ENCODE measurements at regions not wholly inside any gene's neighbourhood (a gene's known extent, or its start where the extent isn't known, plus 50 kb on each side); places are given as distances from the start of the nearest gene placed in this dataset.

DNA sequence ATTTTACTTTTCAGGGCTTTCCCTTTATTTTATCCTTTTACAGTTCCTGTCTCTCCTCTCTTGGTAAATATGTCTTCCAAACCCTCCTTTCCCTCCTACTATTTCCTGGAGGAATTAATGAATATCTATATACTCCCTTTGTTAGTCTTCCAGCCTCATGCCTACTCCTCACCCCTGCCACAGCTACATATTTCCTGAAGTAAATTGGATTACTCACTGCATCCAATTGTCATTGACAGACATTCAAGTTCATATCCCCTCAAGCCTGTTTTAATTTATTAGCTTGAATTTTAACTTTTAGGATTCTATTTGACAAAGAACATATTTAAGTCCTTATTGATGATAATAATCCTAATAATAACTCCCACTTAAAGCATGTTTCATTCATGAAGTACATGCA lies 314.5 kb downstream of the TMEM161B start:
- no peak for DNase-seq (ENCODE audit: low read depth)
- no peak for TF ChIP-seq EZH2 (IDR thresholded peaks at IDR 0.05; ENCODE audit: insufficient read depth, low read length)
- TF ChIP-seq, protein P1, sequence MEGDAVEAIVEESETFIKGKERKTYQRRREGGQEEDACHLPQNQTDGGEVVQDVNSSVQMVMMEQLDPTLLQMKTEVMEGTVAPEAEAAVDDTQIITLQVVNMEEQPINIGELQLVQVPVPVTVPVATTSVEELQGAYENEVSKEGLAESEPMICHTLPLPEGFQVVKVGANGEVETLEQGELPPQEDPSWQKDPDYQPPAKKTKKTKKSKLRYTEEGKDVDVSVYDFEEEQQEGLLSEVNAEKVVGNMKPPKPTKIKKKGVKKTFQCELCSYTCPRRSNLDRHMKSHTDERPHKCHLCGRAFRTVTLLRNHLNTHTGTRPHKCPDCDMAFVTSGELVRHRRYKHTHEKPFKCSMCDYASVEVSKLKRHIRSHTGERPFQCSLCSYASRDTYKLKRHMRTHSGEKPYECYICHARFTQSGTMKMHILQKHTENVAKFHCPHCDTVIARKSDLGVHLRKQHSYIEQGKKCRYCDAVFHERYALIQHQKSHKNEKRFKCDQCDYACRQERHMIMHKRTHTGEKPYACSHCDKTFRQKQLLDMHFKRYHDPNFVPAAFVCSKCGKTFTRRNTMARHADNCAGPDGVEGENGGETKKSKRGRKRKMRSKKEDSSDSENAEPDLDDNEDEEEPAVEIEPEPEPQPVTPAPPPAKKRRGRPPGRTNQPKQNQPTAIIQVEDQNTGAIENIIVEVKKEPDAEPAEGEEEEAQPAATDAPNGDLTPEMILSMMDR (IDR thresholded peaks at IDR 0.05; ENCODE audit: insufficient read depth, low read depth, low read length) = no peak
- Mint-ChIP-seq H3K4me3 (ENCODE audit: unreplicated experiment) (no peak overlapping the region), H3K27me3 (ENCODE audit: low read depth, unreplicated experiment) (no peaks in the 10 kb centered on the region), H3K9me3 (ENCODE audit: unreplicated experiment) (no peaks in the 10 kb centered on the region), H3K27ac (ENCODE audit: unreplicated experiment) (no peak overlapping the region), H3K36me3 (ENCODE audit: low read depth, unreplicated experiment) (no peaks in the 10 kb centered on the region), H3K4me1 (ENCODE audit: low read depth, unreplicated experiment) (no peaks in the 10 kb centered on the region)
- H3K4me3 ChIP-seq (ENCODE audit: insufficient read depth, low read depth, low read length) = no peak overlapping the region
- no peaks in the 10 kb centered on the region for H3K9me3 ChIP-seq (ENCODE audit: insufficient read depth, low read depth, low read length)
- H3K27ac ChIP-seq (ENCODE audit: low read depth, low read length) = no peak overlapping the region
- H3K27me3 ChIP-seq (ENCODE audit: insufficient read depth, low read length) = no peaks in the 10 kb centered on the region
- no peaks in the 10 kb centered on the region for H3K36me3 ChIP-seq (ENCODE audit: insufficient read depth, low read length)
- no peak overlapping the region for H3K9ac ChIP-seq (ENCODE audit: low read length)
- no peak overlapping the region for H3K4me2 ChIP-seq (ENCODE audit: low read length)
- no peaks in the 10 kb centered on the region for H4K20me1 ChIP-seq (ENCODE audit: insufficient read depth, low read length)
- no peaks in the 10 kb centered on the region for H3K4me1 ChIP-seq (ENCODE audit: insufficient read depth, low read length)
- no peak overlapping the region for H2AFZ ChIP-seq (ENCODE audit: low read depth, low read length)
- FAIRE-seq = no peak
- no peaks in the 10 kb centered on the region for H3K79me2 ChIP-seq (ENCODE audit: insufficient read depth, low read length)

DNA sequence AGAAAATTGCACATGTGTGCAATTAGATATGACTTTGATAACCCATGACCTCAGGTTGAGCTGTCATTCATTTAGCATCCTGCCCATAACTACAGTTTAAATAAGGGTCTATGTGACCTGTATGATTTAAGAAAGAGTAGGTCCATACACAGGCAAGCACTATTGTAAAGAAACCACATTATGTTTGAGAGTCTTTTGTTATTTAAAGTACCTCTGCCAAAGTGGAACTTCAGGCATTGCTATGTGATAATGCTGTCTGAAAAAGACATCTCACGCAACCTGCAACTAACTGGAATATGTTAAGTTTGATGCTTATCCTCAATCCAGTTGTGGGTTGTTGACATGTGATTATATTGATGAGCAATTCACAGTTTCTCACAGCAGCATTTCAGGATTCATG lies 317.0 kb downstream of the TMEM161B start:
- H3K4me3 Mint-ChIP-seq (ENCODE audit: unreplicated experiment) = no peak overlapping the region
- no peak overlapping the region for H3K27ac ChIP-seq (ENCODE audit: low read depth, low read length)
- H3K36me3 ChIP-seq (ENCODE audit: insufficient read depth, low read length) = no peaks in the 10 kb centered on the region
- H3K4me3 ChIP-seq (ENCODE audit: insufficient read depth, low read depth, low read length) = no peak overlapping the region
- no peaks in the 10 kb centered on the region for H3K27me3 ChIP-seq (ENCODE audit: insufficient read depth, low read length)
- H3K9me3 Mint-ChIP-seq (ENCODE audit: unreplicated experiment) = no peaks in the 10 kb centered on the region
- no peaks in the 10 kb centered on the region for H3K36me3 Mint-ChIP-seq (ENCODE audit: low read depth, unreplicated experiment)
- H3K9me3 ChIP-seq (ENCODE audit: insufficient read depth, low read depth, low read length) = no peaks in the 10 kb centered on the region
- H3K4me1 Mint-ChIP-seq (ENCODE audit: low read depth, unreplicated experiment) = no peaks in the 10 kb centered on the region
- no peaks in the 10 kb centered on the region for H3K79me2 ChIP-seq (ENCODE audit: insufficient read depth, low read length)
- H3K4me1 ChIP-seq (ENCODE audit: insufficient read depth, low read length) = no peaks in the 10 kb centered on the region
- H3K9ac ChIP-seq (ENCODE audit: low read length) = no peak overlapping the region
- TF ChIP-seq, protein P1 (IDR thresholded peaks at IDR 0.05; ENCODE audit: insufficient read depth, low read depth, low read length) = no peak
- TF ChIP-seq EZH2 (IDR thresholded peaks at IDR 0.05; ENCODE audit: insufficient read depth, low read length) = no peak
- H3K27ac Mint-ChIP-seq (ENCODE audit: unreplicated experiment) = no peak overlapping the region
- no peak overlapping the region for H3K4me2 ChIP-seq (ENCODE audit: low read length)
- FAIRE-seq (no peak), DNase-seq (ENCODE audit: low read depth) (no peak)
- no peak overlapping the region for H2AFZ ChIP-seq (ENCODE audit: low read depth, low read length)
- no peaks in the 10 kb centered on the region for H3K27me3 Mint-ChIP-seq (ENCODE audit: low read depth, unreplicated experiment)
- no peaks in the 10 kb centered on the region for H4K20me1 ChIP-seq (ENCODE audit: insufficient read depth, low read length)

DNA sequence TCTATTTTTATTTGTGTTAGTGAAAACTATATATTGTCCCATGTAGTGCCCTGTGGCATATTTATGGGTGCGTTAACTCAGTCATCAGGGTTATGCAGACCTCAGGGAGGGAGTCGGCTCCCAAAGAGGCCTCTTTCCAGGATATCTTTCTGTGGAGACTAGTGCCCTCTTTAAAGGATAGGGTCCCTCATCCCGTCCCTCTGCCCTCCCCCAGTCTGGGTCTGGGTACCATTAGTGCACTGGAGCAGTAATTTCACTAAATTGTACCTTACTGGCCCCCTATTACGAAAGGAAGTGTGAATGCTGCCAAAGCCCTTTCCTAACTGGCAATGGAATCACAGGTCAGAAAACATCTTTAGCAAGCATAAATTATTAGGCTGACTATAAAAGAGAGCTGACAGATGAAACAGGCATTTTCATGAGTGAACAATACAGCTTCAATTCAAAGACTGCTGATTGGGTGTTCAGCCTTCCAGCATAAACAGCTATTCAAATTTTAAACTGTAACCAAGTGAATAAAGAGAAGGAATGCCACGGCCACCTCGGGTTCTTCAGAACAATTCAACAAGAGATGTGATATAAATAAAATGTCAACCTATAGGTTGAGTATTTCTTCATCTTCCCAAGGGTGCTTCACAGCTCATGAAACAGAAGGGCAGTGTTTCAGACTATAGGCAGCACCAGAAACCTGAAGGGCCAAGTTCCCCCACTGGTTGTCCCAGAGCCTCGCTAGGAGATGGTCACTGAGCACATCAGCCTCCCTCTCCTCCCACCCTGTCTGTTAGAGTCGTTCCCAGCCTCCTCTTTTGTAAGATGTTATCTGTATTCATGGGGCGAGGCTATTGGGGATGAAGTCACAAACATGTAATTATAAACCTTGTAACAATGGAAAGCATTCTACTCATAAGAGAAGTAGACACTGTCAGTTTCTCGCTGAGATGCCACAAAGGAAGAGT lies 318.7 kb downstream of the TMEM161B start:
- Histone ChIP-seq H3K9me3 (ENCODE audit: insufficient read depth, low read depth, low read length) (no peaks in the 10 kb centered on the region), H3K79me2 (ENCODE audit: insufficient read depth, low read length) (no peaks in the 10 kb centered on the region), H3K9ac (ENCODE audit: low read length) (no peak overlapping the region), H3K27ac (ENCODE audit: low read depth, low read length) (no peak overlapping the region), H2AFZ (ENCODE audit: low read depth, low read length) (peak overlapping the region; percentile 31), H3K4me2 (ENCODE audit: low read length) (no peak overlapping the region), H3K4me3 (ENCODE audit: insufficient read depth, low read depth, low read length) (no peak overlapping the region), H4K20me1 (ENCODE audit: insufficient read depth, low read length) (no peaks in the 10 kb centered on the region), H3K4me1 (ENCODE audit: insufficient read depth, low read length) (no peaks in the 10 kb centered on the region), H3K27me3 (ENCODE audit: insufficient read depth, low read length) (no peaks in the 10 kb centered on the region), H3K36me3 (ENCODE audit: insufficient read depth, low read length) (no peaks in the 10 kb centered on the region)
- H3K4me3 Mint-ChIP-seq (ENCODE audit: unreplicated experiment) = no peak overlapping the region
- H3K4me1 Mint-ChIP-seq (ENCODE audit: low read depth, unreplicated experiment) = no peaks in the 10 kb centered on the region
- no peak overlapping the region for H3K27ac Mint-ChIP-seq (ENCODE audit: unreplicated experiment)
- DNase-seq (ENCODE audit: low read depth) = no peak
- TF ChIP-seq EZH2 (IDR thresholded peaks at IDR 0.05; ENCODE audit: insufficient read depth, low read length) = no peak
- TF ChIP-seq, protein P1 (IDR thresholded peaks at IDR 0.05; ENCODE audit: insufficient read depth, low read depth, low read length) = no peak
- H3K27me3 Mint-ChIP-seq (ENCODE audit: low read depth, unreplicated experiment) = no peaks in the 10 kb centered on the region
- H3K9me3 Mint-ChIP-seq (ENCODE audit: unreplicated experiment) = no peaks in the 10 kb centered on the region
- H3K36me3 Mint-ChIP-seq (ENCODE audit: low read depth, unreplicated experiment) = no peaks in the 10 kb centered on the region
- no peak for FAIRE-seq
